Breast epithelium (tissue), 3 donors: ENCODE measurements at regions not wholly inside any gene's neighbourhood (a gene's known extent, or its start where the extent isn't known, plus 50 kb on each side); places are given as distances from the start of the nearest gene placed in this dataset.

Source experiments
- CTCF ChIP-seq, 3 donors: fragments of 450-650 bp; IDR thresholded peaks; one replicate each; pipeline ENCODE4 v1.5.1; 2016 to 2017; ENCODE audit warnings: antibody characterized with exemption in 3 of 3, mild to moderate bottlenecking in 3 of 3, moderate library complexity in 3 of 3
- POLR2A ChIP-seq: fragments of 450-650 bp; IDR thresholded peaks from one replicate; pipeline ENCODE4 v1.6.1; 2016; ENCODE audit warnings: antibody characterized with exemption, mild to moderate bottlenecking, moderate library complexity
- POLR2AphosphoS5 ChIP-seq, 3 donors: sonication (generic); formaldehyde crosslinking; IDR thresholded peaks; one replicate each; pipeline ENCODE4 v1.6.1; 2017; ENCODE audit warnings: antibody characterized with exemption in 3 of 3

- TF ChIP-seq CTCF (IDR thresholded peaks at IDR 0.05) (no peak), POLR2A (no peak), POLR2AphosphoS5 (IDR thresholded peaks at IDR 0.05) (no peak)
Measured at GRCh38 chr13:83666141-83666540, 216.1 kb downstream of the SLITRK1 start.
